ENCODE measurements at regions not wholly inside any gene's neighbourhood (a gene's known extent, or its start where the extent isn't known, plus 50 kb on each side); places are given as distances from the start of the nearest gene placed in this dataset.

DNA sequence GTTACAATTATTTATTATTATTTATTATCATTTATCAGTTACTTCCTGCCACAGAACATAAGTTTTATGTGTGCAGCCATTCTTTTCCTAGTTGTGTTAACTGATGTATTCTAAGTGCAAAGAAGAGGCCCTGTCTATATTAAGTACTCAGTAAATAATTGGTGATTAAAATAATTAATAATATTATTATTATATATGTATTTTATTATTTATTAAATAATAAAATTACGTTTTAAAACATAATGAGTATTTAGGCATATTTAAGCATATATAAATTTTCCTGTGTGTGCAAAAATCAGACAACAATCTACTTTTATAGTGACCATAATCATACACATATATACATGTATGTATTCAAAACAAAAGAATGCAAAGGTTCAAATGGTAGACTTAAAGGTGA lies 1871.6 kb upstream of the IGFBP7 start:
- no peak overlapping the region for H3K27ac ChIP-seq (ENCODE audit: low read depth, low read length, poor library complexity, severe bottlenecking)
- no peaks in the 10 kb centered on the region for H3K4me1 ChIP-seq (ENCODE audit: insufficient read depth, low read length, poor library complexity, severe bottlenecking)
- H3K9me3 ChIP-seq (ENCODE audit: low read depth, low read length, poor library complexity, severe bottlenecking): no peaks in the 10 kb centered on the region
- H3K27me3 ChIP-seq (replicated peaks; ENCODE audit: insufficient read depth, low read depth, low read length, poor library complexity): no peaks in the 10 kb centered on the region
- no peak for TF ChIP-seq EZH2 (IDR thresholded peaks at IDR 0.05; ENCODE audit: borderline replicate concordance, low read depth, low read length, poor library complexity, severe bottlenecking)
- TF ChIP-seq, protein P1, sequence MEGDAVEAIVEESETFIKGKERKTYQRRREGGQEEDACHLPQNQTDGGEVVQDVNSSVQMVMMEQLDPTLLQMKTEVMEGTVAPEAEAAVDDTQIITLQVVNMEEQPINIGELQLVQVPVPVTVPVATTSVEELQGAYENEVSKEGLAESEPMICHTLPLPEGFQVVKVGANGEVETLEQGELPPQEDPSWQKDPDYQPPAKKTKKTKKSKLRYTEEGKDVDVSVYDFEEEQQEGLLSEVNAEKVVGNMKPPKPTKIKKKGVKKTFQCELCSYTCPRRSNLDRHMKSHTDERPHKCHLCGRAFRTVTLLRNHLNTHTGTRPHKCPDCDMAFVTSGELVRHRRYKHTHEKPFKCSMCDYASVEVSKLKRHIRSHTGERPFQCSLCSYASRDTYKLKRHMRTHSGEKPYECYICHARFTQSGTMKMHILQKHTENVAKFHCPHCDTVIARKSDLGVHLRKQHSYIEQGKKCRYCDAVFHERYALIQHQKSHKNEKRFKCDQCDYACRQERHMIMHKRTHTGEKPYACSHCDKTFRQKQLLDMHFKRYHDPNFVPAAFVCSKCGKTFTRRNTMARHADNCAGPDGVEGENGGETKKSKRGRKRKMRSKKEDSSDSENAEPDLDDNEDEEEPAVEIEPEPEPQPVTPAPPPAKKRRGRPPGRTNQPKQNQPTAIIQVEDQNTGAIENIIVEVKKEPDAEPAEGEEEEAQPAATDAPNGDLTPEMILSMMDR (conservative IDR thresholded peaks at IDR 0.05; ENCODE audit: low read depth, low read length): no peak
- no peak for DNase-seq (ENCODE audit: low spot score)
- ChIA-PET POLR2A (ENCODE audit: low non-redundant PET) (no interaction called here), CTCF (no interaction called here)
- no TSS peak for BruUV-seq (replicated peaks)
- no peaks in the 10 kb centered on the region for H3K36me3 ChIP-seq (ENCODE audit: insufficient read depth, low read length, poor library complexity, severe bottlenecking)
- no peak overlapping the region for H3K4me3 ChIP-seq (ENCODE audit: low read depth, low read length, poor library complexity, severe bottlenecking)
- intact Hi-C loops (cut with micrococcal nuclease; ENCODE audit: unreplicated experiment): no loop called here

GRCh38 chr4:58983887-58984286 lies 1873.7 kb upstream of the IGFBP7 start:
- DNase-seq (ENCODE audit: low spot score): no peak
- intact Hi-C loops (cut with micrococcal nuclease; ENCODE audit: unreplicated experiment): no loop called here
- H3K27me3 ChIP-seq (replicated peaks; ENCODE audit: insufficient read depth, low read depth, low read length, poor library complexity): no peaks in the 10 kb centered on the region
- no peak overlapping the region for H3K27ac ChIP-seq (ENCODE audit: low read depth, low read length, poor library complexity, severe bottlenecking)
- H3K4me1 ChIP-seq (ENCODE audit: insufficient read depth, low read length, poor library complexity, severe bottlenecking): no peaks in the 10 kb centered on the region
- no TSS peak for BruUV-seq (replicated peaks)
- H3K9me3 ChIP-seq (ENCODE audit: low read depth, low read length, poor library complexity, severe bottlenecking): no peaks in the 10 kb centered on the region
- POLR2A ChIA-PET (ENCODE audit: low non-redundant PET): no interaction called here
- CTCF ChIA-PET: no interaction called here
- H3K4me3 ChIP-seq (ENCODE audit: low read depth, low read length, poor library complexity, severe bottlenecking): no peak overlapping the region
- no peaks in the 10 kb centered on the region for H3K36me3 ChIP-seq (ENCODE audit: insufficient read depth, low read length, poor library complexity, severe bottlenecking)
- TF ChIP-seq, protein P1 (conservative IDR thresholded peaks at IDR 0.05; ENCODE audit: low read depth, low read length): no peak
- no peak for TF ChIP-seq EZH2 (IDR thresholded peaks at IDR 0.05; ENCODE audit: borderline replicate concordance, low read depth, low read length, poor library complexity, severe bottlenecking)

DNA sequence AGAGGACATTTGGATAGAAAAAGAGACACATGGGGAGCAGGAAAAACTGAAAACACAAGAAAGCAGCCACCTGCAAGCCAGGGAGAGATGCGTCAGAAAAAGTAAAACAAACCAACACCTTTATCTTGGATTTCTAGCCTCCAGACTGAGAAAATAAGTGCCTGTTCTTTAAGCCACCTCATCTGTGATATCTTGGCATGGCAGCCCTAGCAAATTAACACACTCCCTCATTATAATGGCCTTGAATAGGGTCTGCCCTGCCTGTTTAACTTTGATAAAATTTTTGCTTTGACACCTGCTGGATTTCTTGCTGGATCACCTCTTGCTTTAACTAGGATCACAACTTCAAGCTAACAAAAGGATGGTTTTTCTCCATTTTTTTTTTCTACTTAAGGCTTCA lies 1892.0 kb upstream of the IGFBP7 start:
- Histone ChIP-seq H3K36me3 (ENCODE audit: insufficient read depth, low read length, poor library complexity, severe bottlenecking) (no peaks in the 10 kb centered on the region), H3K27ac (ENCODE audit: low read depth, low read length, poor library complexity, severe bottlenecking) (no peak overlapping the region), H3K4me1 (ENCODE audit: insufficient read depth, low read length, poor library complexity, severe bottlenecking) (no peaks in the 10 kb centered on the region), H3K27me3 (replicated peaks; ENCODE audit: insufficient read depth, low read depth, low read length, poor library complexity) (no peaks in the 10 kb centered on the region), H3K9me3 (ENCODE audit: low read depth, low read length, poor library complexity, severe bottlenecking) (no peaks in the 10 kb centered on the region), H3K4me3 (ENCODE audit: low read depth, low read length, poor library complexity, severe bottlenecking) (no peak overlapping the region)
- intact Hi-C loops (cut with micrococcal nuclease; ENCODE audit: unreplicated experiment): no loop called here
- DNase-seq (ENCODE audit: low spot score): no peak
- ChIA-PET POLR2A (ENCODE audit: low non-redundant PET) (no interaction called here), CTCF (no interaction called here)
- no TSS peak for BruUV-seq (replicated peaks)
- TF ChIP-seq EZH2 (IDR thresholded peaks at IDR 0.05; ENCODE audit: borderline replicate concordance, low read depth, low read length, poor library complexity, severe bottlenecking): no peak
- TF ChIP-seq, protein P1 (conservative IDR thresholded peaks at IDR 0.05; ENCODE audit: low read depth, low read length): no peak
